Epidermal melanocyte (primary cell): ENCODE measurements at regions not wholly inside any gene's neighbourhood (a gene's known extent, or its start where the extent isn't known, plus 50 kb on each side); places are given as distances from the start of the nearest gene placed in this dataset.
"Not testable (repeated sequence)": the region's sequence is repeated elsewhere in the genome, so short reads cannot be mapped to it uniquely, and the experiment has no call there.

Source experiments
- DNase-seq: peaks from one replicate; pipeline ENCODE4 v3.0.0; 2011; ENCODE audit warnings: low spot score; ENCODE audit not compliant: insufficient read length

DNA sequence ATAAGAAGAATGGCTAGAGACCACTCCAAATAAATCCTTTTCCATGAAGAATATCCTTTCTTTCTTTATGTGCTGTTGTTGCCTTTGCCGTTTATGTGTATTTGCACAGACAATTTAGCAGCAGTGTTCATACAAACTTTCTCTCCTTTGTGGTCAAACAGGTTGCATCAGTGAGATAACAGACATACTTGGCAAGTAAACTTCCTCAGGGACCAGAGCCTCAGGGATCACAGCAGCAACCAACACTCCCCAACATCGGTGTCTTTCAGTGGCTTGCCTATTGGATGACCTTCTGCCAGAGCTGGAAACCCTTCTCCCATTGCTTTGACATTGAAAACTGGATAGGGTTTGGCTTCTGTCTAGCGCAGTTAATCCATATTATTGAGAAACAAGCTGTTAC, 252.2 kb downstream of the BTG1 start:
- DNase-seq, result no peak

DNA sequence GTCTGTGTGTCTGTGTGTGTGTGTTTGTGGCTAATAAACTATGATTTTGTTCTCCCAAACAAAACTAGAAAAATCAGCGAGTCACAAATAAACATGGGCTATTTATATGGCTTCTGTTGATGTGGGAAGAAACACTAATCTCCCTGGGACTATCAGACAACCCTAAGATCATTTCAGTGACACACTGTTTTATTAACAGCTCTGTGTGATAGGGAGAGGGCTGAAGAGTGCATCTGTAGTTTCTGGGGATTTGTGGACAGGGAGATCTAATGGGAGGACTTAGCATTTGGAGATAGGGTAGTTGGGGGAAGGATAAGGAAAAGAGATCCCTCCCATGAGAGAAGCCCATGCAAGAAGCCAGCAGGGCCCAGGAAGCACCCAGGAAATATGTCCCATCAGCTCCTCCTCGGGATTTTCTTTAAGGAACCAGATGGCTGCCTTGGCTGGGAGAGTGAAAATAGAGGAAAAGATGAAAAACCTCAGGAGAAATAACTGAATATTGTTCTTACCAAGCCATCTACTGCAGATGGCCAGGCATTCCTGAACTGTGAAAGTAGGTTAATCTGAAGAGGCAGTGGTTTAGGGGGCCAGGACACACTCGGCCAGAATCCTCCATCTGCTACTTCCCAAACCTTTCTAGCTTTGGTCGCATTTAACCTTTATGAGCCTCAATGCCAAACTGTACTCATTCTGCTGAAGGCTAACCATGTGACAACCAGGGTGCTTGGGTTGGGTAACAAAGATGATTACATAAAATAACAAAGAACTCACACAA, 253.4 kb downstream of the BTG1 start:
- DNase-seq, result no peak

DNA sequence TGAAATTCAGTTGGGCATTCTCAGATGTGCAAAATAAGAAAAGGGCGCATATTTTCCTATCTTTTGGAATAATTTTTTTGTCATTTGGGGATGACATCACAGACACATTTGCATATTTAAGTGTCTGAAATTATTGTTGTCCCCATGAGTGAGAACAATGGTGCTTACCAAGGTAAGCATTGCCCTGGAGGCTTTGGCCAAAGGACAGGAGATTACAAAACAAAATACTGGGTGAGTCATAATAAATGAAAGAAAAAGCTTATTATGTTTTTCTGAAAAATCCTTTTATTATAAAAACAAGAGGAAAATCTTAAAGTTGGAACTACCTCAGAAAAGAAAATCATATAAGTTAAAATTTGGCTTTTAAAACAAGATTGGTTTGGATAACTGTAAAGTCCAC, 254.9 kb downstream of the BTG1 start:
- no peak for DNase-seq

DNA sequence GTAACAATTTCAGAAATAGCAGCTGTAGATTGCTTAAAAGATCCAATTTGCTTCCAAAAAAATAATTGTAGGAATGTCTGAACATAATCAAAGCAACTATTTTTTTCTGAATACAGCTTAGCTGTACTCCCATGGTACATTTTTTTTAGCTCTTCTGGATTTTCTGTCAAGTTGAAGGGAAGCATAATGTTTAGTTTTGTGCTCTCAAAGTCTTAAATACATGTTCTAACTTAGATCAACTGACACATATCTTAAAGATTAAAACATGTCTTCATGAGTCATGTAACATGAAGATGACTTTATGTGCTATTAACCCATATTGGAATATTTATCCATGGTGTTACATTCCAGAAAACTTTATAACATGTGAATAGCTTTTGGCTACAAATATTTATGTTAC, 255.7 kb downstream of the BTG1 start:
- DNase-seq, result no peak

DNA sequence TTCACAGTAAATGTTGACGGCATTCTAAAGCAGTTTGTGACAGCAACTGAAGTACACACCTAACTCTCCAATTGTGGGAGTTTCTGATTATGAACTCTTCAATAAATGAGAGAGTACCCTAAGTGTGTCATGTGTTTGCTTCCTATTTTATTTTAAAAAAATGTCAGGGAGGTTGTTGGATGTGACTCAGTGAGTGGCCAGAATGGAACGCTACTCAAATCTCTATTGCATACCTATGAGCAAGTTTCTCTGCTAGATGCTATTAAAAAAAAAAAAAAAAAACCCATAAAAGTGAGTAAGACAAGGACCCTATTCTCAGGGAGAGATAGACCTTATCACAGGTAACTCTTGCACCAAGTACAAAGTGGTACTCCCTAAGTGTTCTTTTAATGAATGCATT, 256.6 kb downstream of the BTG1 start:
- DNase-seq, result no peak

DNA sequence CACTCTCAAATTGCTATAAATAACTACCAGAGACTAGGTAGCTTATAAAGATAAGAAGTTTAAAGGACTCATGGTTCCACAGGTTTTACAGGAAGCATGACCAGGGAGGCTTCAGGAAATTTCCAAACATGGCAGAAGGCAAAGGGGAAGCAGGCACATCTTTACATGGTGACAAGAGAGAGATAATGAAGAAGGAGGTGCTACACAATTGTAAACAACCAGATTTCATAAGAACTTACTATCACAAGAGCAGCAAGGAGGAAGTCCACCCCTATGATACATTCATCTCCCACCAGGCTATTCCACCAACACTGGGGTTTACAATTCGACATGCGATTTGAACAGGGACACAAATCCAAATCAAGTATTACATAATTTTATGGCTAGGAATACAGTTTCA, 257.7 kb downstream of the BTG1 start:
- no peak for DNase-seq

DNA sequence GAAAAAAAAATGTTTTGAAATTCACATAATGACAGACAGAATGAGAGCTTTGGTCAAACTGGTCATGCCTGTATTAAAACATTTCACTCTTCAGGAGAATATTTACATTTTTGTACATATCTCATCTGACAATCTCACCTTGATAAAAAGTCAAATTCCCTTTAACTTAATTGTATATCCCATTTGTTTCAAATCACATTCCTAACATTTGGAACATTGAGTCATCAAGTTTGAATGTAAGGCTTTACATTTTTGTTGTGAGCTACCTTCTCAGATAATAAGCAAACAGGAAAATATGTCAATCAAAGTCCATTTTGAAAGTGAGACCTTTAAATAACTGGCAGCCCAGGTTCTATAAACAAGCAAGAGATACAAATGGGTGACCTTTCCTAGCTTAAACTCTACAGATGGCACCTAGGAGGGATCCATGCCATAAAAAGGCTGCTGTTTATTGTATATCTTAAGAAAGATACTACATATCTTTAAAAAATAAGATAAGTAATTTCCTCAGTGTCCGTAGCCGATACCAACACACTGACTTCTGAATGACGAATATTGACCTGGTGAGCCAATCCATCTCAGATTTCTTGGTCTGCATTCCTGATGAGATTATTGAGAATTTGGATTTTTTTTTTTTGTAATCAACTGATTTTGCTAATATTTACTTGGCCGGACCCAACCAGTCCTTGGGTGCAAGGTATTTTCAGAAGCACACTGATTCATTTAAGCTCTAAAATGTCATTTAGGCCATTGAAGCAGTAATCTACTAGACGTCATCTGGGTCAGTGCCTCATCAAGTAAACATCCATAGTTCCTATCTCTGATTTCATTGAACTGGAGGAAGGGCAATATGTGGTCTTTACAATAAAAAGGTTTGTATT, 259.6 kb downstream of the BTG1 start:
- no peak for DNase-seq

DNA sequence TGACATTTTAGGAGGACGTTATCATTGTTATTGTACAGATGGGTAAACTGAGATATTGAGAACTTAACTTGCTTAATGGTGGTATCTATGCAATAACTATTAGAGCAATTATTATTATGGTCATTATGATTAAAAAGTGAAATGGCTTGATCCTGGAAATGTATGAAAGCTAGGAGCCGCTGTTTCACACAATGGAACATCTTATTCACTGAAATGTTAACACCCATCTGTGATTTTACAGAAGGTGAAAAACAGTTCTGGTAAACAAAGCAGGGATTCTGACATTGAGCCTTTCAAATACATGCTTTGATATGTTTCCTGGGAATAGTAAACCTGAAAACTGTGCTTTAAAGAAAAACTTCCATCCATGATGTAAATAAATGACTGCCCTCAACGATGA, 261.4 kb downstream of the BTG1 start:
- no peak for DNase-seq

DNA sequence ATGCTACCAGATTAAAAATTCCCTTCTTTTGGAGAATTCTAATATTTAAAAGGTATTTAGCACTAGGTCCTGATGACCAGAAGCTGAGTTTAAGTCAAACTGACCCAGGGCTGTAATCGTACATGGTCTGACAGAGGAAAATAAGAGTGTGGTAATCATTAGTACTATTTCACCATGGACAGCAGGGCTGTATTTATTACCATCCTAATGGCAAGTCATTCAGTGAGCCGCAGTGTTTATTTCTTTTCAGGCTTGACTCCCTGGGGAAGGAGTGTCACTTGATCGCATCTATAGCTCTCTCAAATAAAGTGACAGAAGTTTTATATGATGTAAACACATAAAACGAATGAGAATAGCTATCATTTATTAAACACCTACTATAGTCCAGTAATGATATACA, 261.8 kb downstream of the BTG1 start:
- no peak for DNase-seq

DNA sequence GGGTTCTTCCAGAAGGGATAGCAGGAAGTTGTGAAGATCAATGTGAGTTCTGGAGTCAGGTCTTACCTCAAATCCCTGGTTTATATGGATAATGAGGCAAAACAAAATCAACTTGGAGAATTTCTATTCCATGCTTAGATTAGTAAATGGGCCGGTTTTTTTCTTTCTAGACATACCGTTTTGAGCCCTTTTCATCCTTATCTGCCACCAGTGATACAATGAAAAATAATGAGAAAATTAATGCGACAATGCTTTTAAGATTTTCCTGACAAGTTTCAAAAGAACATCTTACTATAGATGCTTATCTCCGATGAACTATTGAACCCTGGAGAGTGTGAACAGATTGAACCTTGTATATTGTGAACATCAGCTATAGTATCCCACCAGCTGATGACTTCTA, 262.7 kb downstream of the BTG1 start:
- DNase-seq, result no peak

DNA sequence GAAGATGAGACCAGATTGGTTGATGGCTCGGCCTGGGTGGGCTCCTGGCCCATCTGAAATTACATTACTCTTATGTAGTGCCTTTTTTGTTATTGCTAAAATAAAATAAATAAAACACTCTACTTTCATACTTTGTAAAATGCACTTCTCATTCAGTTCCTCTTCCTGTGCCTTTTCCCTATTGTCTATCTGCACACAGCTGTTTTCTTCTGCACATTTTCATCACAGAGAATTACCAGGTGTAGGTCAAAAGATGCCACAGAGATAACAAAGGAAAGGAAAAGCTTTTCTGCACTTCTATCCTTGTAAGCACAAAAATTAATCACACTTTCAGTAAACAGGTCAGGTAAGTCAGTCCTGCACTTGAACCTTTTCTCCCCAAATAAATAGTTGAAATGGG, 265.1 kb downstream of the BTG1 start:
- no peak for DNase-seq

DNA sequence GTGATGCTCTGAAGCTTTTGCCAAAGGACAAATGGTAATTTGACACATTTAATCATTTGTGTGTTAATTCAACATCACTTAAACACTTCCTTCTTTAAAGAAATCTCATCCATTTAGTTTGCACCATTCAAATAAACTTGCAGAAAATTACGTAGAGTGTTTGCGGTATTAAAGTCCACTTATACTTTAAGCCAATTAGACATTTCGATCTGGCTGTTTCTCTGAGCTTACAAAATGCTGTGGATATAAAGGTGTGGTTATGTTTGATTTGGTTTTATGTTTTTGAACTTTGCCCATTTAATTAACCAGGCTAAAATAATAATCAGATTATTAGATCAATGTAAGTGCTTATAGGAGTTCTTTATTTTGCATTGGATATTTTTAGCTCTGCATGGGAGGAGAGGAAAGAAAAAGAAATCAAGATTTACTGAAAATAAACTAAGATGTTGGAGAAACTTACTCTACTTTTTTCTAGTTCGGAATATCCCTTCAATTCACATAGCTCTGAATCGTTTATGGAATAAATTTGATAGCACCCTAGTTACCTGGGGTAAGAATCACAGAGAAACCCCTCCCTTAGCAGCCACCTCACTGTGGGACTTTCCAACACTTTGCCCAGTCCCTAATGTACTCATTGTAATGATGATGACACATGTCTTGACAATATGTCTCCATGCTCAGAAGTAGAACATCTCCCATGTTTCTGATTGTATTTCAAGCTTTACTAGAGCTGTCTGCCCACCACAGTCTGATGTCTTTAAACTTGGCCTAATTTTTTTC, 268.0 kb downstream of the BTG1 start:
- DNase-seq, result no peak

DNA sequence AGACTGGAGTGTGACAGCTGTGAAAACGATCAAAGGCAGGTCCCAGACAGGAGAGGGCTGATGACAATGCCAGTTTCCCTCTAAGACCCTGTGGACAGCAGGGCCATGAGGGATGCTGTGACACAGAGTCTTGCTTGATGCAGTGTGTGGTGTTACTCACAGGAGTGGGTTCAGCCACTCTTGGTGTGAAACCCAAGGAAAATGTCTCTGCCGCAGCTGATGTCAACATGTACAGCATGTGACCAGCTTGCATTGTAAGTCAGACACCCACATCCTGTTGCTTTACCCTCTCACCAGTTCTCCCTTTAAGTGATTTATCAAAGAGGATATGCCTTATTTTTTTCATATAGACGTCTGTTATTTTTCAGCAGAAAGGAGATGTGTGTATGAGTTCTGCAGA, 268.6 kb downstream of the BTG1 start:
- no peak for DNase-seq

DNA sequence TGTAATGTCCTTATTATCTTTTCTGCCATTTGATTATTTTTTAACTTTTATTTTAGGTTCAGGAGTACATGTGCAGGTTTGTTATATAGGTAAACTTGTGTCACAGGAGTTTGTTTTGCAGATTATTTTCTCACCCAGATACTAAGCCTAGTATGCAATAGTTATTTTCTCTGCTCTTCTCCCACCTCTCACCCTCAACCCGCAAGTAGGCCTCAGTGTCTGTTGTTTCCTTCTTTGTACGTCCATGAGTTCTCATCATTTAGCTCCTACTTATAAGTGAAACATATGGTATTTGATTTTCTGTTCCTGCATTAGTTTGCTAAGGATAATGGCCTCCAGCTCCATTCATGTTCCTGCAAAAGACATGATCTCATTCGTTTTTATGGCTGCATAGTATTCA, 270.0 kb downstream of the BTG1 start:
- DNase-seq, result not testable (repeated sequence)

DNA sequence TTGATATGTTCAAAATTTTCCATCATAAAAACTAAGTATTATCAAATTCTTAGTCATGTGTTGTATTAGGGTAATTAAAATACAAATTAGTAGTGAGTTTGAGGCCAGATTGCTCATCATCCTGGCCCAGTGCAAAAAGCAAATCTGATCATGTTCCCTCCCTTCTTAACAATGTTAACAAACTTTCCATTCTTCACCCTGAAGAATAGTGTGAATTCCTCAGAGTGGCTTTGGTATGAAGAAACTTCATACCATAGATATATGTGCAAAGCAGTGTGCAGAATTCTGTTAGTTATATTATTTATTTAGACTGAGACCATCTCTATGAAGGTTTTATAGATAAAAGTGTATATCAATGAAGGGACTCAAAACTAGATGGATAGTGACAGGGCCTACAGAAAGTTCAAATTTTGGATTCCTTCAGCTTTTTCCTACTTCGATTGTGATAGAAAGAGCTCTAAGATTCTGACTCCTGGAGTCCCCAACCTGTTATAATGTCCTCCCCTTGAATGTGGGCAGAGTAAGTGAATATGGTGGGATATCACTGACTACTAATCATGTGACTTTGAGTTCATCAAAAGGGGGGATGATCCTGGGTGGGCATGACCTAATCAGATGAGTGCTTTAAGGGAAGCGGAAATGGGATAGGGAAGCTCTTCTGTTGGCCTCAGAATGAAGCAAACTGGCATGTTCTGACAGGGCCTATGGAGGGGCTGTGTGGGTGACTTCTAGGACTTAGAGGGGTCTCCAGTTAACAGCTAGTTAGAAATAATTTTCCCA, 271.4 kb downstream of the BTG1 start:
- DNase-seq, result no peak

DNA sequence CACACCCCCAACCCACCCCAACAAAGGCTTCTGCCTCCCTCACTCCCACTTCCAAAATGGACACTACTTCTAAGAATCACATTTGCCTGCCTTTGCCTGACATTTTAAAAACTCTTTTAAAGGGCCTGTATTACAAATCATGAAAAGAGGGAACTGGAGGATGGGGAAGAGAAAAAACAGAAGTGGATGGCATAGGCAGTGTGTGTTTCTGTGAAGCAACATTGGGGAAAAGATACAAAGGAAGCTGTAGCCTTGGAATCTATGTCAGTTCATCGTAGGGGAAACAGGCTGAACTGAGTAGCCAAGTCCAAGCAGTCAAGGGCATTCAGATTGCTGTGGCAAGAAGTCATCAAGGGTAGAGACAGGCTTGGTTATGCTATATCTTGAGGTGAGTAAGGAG, 273.9 kb downstream of the BTG1 start:
- DNase-seq, result no peak

DNA sequence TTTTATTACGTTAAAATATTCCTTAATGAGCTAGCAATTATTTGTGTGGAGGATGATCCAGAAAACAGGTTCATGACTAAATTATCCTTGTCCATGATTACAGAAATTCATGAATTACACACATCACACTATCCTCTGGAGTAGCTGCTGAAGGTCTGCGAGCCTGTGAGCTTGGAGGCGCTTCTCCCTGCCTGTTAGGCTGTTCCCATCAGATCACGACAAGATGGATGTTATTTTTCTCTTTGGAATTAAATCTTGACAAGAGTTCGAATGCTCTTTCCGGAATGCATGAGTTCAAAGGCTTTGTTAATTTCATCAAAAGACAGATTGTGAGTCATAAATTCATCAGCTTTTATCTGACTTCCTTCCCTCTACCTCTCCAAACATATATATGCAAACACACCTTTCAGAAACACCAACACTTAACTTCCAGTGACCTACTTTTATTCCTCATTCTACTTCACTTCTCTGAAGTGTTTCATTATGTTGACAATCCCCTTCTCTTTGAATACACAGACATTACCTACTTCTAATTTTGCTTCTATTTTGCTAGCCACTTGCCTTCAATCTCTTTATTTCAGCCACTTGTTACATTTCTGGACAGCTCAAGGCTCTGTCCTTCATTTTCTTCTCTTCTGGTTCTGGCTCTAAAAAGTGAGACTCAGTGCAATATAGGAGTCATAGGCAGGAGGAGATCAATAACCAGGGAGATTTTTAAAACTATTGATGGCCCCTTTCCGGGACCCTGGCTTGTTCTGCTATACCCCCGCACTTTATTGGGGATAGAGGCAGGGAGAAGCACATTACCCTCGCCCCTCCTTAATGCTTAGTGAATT, 274.6 kb downstream of the BTG1 start:
- DNase-seq, result no peak

DNA sequence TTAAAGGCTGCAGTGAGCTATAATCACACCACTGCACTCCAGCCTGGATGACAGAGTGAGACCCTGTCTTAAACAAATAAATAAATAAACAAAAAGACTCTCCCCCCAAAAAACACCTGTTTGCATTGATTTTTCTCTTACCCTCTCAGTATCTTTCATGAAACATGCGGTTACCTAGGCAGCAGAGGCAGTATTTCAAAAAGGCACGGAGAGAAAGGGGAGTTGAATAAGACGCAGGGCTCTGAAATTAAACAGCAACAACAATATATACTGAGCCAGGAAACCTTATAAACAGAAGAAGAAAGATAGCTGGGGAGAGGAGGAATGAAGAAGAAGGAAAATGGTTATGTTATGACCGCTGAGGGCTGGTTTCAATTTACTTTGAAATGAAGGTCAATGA, 277.6 kb downstream of the BTG1 start:
- no peak for DNase-seq

DNA sequence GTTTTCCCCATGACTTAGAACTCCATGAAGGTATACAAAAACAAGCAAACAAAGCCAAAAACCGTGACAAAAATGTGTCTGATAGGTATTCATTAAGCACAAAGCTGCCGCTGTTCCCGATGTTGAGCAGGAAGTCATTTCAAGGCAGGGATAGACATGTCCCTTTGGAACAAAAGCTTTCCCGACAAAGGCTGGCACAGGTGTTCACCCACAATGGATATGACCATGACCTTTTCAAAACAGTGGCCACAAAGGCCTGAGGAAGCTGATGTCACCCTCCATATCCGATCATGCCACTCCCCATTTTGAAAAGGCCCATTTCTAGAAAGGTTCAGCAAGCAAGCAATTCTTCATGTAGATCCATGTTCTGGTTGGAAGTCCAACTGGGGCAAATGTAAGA, 279.1 kb downstream of the BTG1 start:
- DNase-seq, result no peak

DNA sequence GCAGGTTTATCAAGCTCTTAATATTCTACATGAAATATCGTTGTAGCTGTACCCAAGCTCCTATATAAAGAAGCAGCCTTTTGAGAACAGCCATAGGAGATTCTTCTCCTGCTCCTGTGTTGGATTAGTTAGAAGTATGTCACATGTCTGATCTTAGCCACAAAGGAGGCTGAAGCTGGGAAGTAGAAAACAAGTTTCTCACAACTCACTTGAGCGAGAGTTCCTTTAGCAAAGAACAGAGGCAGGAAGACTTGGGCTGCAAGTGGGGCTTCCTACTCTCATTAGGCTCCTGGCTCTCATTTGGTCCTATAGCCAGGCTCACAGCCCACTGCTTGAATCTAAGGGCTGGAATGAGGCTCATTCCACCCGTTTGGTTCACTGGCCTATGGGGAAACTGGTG, 281.9 kb downstream of the BTG1 start:
- no peak for DNase-seq
